ENCODE measurements at regions not wholly inside any gene's neighbourhood (a gene's known extent, or its start where the extent isn't known, plus 50 kb on each side); places are given as distances from the start of the nearest gene placed in this dataset.
"Not testable (repeated sequence)": the region's sequence is repeated elsewhere in the genome, so short reads cannot be mapped to it uniquely, and the experiment has no call there.

DNA sequence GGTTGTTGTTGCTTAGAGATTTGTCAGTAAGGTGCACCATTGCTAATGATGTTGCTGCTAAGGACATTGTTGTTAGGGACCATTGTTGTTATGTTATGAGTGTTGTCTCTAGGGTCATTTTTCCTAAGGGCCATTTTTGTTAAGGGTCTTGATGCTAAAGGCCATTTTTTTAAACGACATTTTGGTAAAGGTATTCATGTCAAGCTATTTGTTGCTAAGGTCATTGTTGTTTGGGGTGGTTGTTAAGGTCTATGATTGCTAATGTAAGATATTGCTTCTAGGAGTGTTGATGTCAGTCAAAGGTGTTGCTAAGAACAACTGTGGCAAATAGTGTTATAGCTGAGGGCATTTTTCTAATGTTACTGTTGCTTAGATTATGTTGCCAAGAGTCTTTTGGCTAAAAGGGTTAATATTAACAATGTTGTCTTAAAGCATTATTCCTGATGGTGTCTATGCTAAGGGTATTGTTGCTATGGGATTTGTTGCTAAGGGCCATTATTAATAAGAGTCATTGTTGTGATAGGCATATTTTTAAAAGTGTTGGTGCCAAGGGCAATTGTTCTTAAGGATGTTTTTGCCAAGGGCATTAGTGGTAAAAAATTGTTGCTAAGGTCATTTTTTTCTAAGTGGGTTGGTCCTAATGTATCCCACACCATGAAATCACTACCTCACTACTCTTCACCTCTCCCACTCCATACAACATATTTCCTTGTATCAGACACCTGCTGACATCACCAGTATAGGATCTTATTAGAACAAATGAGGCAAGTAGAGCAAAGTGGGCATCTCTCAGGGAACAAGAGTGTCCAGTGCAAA lies 56.2 kb downstream of the SPATA31A6 start:
- POLR2A ChIA-PET, H3K9me3 Mint-ChIP-seq, ATAC-seq, H3K27ac Mint-ChIP-seq, H3K4me3 Mint-ChIP-seq, H3K4me1 Mint-ChIP-seq, DNase-seq, H3K36me3 Mint-ChIP-seq, H3K27me3 Mint-ChIP-seq: not testable (repeated sequence)

- POLR2A ChIA-PET, H3K4me1 Mint-ChIP-seq, ATAC-seq, H3K9me3 Mint-ChIP-seq, H3K4me3 Mint-ChIP-seq, DNase-seq, H3K36me3 Mint-ChIP-seq, H3K27ac Mint-ChIP-seq, H3K27me3 Mint-ChIP-seq: not testable (repeated sequence)
Measured at GRCh38 chr9:42240261-42240579, 56.8 kb downstream of the SPATA31A6 start.

DNA sequence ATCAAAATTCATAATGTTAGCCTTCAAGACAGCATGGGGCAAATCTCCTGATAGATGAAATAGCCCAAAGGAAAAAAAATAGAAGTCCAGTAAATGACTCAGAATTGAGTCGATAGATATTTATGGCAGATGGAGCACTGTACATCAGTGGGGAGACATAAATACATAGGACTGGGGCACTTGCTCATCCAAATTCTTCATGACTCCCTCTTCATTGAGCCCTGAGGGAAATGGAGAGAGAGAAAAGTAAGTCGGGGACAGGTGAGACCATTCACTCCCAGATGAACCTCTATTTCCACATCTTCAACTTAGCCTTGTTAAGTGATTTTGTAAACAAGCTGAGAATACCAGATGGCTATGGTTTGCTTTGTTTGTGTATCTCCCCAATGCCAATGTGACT lies 59.8 kb downstream of the SPATA31A6 start:
- H3K36me3 Mint-ChIP-seq, H3K9me3 Mint-ChIP-seq, H3K4me1 Mint-ChIP-seq, H3K27ac Mint-ChIP-seq, ATAC-seq, POLR2A ChIA-PET, H3K27me3 Mint-ChIP-seq, DNase-seq, H3K4me3 Mint-ChIP-seq: not testable (repeated sequence)

GRCh38 chr9:42243822-42244221 lies 60.4 kb downstream of the SPATA31A6 start:
- ATAC-seq, H3K9me3 Mint-ChIP-seq, H3K27me3 Mint-ChIP-seq, POLR2A ChIA-PET, H3K4me1 Mint-ChIP-seq, DNase-seq, H3K4me3 Mint-ChIP-seq, H3K36me3 Mint-ChIP-seq, H3K27ac Mint-ChIP-seq: not testable (repeated sequence)

GRCh38 chr9:42268729-42269128 lies 85.3 kb downstream of the SPATA31A6 start:
- H3K4me1 Mint-ChIP-seq, H3K27ac Mint-ChIP-seq, H3K4me3 Mint-ChIP-seq, DNase-seq, ATAC-seq, H3K9me3 Mint-ChIP-seq, POLR2A ChIA-PET, H3K36me3 Mint-ChIP-seq: not testable (repeated sequence)
- H3K27me3 Mint-ChIP-seq, result peaks cover 0 to 12% (median 0%) of the 10 kb centered on the region in 5 donors

DNA sequence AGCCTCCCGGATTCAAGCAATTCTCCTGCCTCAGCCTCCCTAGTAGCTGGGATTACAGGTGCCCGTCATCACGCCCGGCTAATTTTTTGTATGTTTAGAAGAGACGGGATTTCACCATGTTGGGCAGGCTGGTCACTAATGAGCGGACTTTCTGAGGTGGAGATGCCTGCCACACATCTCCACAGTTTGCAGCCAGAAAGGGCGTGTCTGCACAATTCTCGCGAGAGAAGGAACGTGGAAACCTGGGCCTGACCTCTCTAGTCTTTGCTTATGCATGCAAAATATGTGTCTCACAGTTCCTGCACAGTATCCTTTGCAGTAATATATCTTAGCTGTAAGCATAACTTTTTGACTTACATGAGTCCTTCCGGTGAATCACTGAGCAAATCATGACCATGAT lies 85.7 kb downstream of the SPATA31A6 start:
- ATAC-seq, H3K9me3 Mint-ChIP-seq, H3K4me1 Mint-ChIP-seq, DNase-seq, POLR2A ChIA-PET, H3K27ac Mint-ChIP-seq, H3K36me3 Mint-ChIP-seq, H3K4me3 Mint-ChIP-seq: not testable (repeated sequence)
- peaks cover 0 to 12% (median 0%) of the 10 kb centered on the region in 5 donors for H3K27me3 Mint-ChIP-seq

DNA sequence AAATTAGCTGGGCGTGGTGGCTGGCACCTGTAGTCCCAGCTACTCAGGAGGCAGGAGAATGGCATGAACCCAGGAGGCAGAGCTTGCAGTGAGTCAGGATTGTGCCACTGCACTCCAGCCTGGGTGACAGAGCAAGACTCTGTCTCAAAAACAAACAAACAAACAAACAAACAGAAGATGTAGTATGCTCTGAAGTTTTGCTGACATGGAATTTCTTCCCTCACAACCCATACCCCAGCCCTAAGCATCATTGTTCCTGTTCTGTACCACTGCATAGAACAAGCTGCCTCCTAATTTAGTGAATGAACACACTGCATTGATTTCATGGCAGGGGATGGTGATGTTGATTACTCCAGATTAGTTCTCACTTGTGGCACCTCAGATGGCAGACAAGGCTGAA lies 89.7 kb downstream of the SPATA31A6 start:
- POLR2A ChIA-PET, H3K9me3 Mint-ChIP-seq, H3K36me3 Mint-ChIP-seq, H3K27ac Mint-ChIP-seq, H3K4me3 Mint-ChIP-seq, ATAC-seq, H3K4me1 Mint-ChIP-seq, DNase-seq: not testable (repeated sequence)
- H3K27me3 Mint-ChIP-seq, result peaks cover 0 to 12% (median 0%) of the 10 kb centered on the region in 5 donors

- POLR2A ChIA-PET, result no interaction called here
- no peaks in the 10 kb centered on the region for H3K4me1 Mint-ChIP-seq
- DNase-seq (no peak), ATAC-seq (no peak)
- H3K9me3 Mint-ChIP-seq, result peaks cover 0 to 1% (median 0%) of the 10 kb centered on the region in 9 donors
- peaks cover 0 to 5% (median 0%) of the 10 kb centered on the region in 5 donors for H3K27me3 Mint-ChIP-seq
- H3K36me3 Mint-ChIP-seq, result no peaks in the 10 kb centered on the region
- H3K27ac Mint-ChIP-seq, result no peak overlapping the region
- H3K4me3 Mint-ChIP-seq, result no peak overlapping the region
Measured at GRCh38 chr9:42275141-42275540, 91.7 kb downstream of the SPATA31A6 start.

DNA sequence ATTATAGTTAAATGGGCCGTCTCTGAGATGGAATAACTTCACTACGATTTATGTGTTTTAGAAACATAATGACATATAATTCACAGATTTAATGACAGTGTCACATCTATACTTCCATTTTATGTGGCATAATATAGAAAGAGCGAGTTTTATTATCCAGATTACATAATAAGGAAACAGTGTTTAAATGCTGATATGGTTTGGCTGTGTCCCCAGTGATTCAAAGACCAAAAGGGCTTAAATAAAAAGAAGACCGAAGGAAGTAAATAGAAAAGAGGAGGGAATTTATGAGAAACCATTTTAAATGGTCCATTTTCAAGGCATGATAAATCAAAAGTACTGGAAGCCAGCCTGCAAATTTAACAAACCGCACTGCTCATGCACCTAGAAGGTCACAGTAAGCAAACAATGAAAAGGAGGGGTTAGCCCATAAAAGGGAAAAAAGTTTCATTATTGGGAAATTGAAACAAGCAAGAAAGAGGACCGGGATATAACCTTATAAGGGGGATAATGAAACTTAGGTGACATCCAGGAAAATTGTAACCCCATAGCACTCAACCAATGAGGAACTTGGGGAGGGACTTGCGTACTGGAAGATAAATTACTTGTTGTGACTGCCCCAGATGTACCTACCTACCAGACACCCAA lies 99.2 kb downstream of the SPATA31A6 start:
- DNase-seq, ATAC-seq, POLR2A ChIA-PET: not testable (repeated sequence)

DNA sequence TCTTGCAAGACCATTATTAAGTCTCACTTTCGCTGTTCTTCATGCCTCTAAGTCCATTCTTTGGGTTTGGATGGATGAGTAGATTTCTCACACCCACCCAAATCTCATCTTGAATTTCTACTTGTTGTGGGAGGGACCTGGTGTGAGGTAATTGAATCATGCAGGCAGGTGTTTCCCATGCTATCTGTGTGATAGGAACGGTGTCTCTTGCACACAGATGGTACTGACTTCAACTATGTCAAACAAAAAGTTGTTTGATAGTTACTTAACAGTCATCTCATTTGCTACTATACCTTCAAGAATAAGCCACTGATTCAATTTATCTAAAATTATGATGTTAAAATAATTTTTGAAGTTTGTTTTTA lies 99.7 kb downstream of the SPATA31A6 start:
- ATAC-seq, H3K4me3 Mint-ChIP-seq, POLR2A ChIA-PET, H3K36me3 Mint-ChIP-seq, H3K9me3 Mint-ChIP-seq, DNase-seq, H3K4me1 Mint-ChIP-seq, H3K27ac Mint-ChIP-seq: not testable (repeated sequence)
- peaks cover 0 to 13% (median 0%) of the 10 kb centered on the region in 5 donors for H3K27me3 Mint-ChIP-seq

More for the DNA sequence above, 99.2 kb downstream of the SPATA31A6 start:
- H3K4me1 Mint-ChIP-seq, H3K36me3 Mint-ChIP-seq, H3K27ac Mint-ChIP-seq, H3K4me3 Mint-ChIP-seq, H3K9me3 Mint-ChIP-seq: not testable (repeated sequence)
- peaks cover 0 to 13% (median 0%) of the 10 kb centered on the region in 5 donors for H3K27me3 Mint-ChIP-seq

DNA sequence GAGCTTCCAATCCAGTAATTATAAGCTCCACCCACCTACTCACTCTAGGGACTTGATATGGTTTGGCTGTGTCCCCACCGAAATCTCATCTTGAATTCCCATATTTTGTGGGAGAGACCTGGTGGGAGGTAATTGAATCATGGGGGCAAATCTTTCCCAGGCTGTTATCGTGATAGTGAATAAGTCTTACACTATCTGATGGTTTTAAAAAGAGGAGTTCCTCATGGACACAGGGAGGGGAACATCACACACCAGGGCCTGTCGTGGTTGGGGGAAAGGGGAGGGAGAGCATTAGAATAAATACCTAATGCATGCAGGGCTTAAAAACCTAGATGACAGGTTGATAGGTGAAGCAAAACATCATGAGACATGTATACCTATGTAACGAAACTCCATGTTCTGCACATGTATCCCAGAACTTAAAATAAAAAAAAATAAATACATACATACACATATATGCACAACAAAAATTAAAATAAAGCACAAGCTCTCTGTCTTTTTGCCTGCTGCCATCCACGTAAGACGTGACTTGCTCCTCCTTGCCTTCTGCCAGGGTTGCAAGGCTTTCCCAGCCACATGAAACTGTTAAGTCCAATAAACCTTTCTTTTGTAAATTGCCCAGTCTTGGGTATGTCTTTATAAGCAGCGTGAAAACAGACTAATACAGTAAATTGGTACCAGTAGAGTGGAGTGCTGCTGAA lies 102.8 kb downstream of the SPATA31A6 start:
- DNase-seq, H3K27ac Mint-ChIP-seq, H3K4me1 Mint-ChIP-seq, H3K36me3 Mint-ChIP-seq, H3K27me3 Mint-ChIP-seq, POLR2A ChIA-PET, H3K9me3 Mint-ChIP-seq, H3K4me3 Mint-ChIP-seq, ATAC-seq: not testable (repeated sequence)

GRCh38 chr9:42288002-42288864 lies 104.8 kb downstream of the SPATA31A6 start:
- H3K9me3 Mint-ChIP-seq, H3K27ac Mint-ChIP-seq, H3K27me3 Mint-ChIP-seq, H3K36me3 Mint-ChIP-seq, H3K4me1 Mint-ChIP-seq, POLR2A ChIA-PET, ATAC-seq: not testable (repeated sequence)
- peak overlapping the region in 1 of 10 donors; percentile 28 for H3K4me3 Mint-ChIP-seq
- DNase-seq, result peak in 1 of 10 donors; percentile 56

GRCh38 chr9:42288865-42289229 lies 105.4 kb downstream of the SPATA31A6 start:
- POLR2A ChIA-PET, H3K27me3 Mint-ChIP-seq, DNase-seq, H3K27ac Mint-ChIP-seq, H3K36me3 Mint-ChIP-seq, H3K4me3 Mint-ChIP-seq, H3K9me3 Mint-ChIP-seq, ATAC-seq, H3K4me1 Mint-ChIP-seq: not testable (repeated sequence)

Measured in naive thymus-derived CD8-positive, alpha-beta T cell (primary cell).